GM12891 (cell line): ENCODE measurements at regions not wholly inside any gene's neighbourhood (a gene's known extent, or its start where the extent isn't known, plus 50 kb on each side); places are given as distances from the start of the nearest gene placed in this dataset.

Source experiments
- PAX5 ChIP-seq: IDR thresholded peaks from 2 replicates; pipeline ENCODE4 v1.6.1; 2011; ENCODE audit warnings: low read length, moderate library complexity, mild to moderate bottlenecking; ENCODE audit not compliant: insufficient read depth, severe bottlenecking
- POLR2A ChIP-seq: IDR thresholded peaks from 2 replicates; pipeline ENCODE4 v1.6.1; 2011; ENCODE audit warnings: low read depth, low read length, control low read depth
- POLR2AphosphoS5 ChIP-seq: IDR thresholded peaks from 2 replicates; pipeline ENCODE4 v1.6.1; 2011; ENCODE audit warnings: low read depth, low read length, control low read depth
- POU2F2 ChIP-seq: IDR thresholded peaks from 2 replicates; pipeline ENCODE4 v1.6.1; 2011; ENCODE audit warnings: low read depth, mild to moderate bottlenecking, control low read depth, low read length, moderate library complexity
- SPI1 ChIP-seq: IDR thresholded peaks from 2 replicates; pipeline ENCODE4 v1.6.1; 2011; ENCODE audit warnings: low read depth, low read length, control low read depth

- TF ChIP-seq POLR2A = no peak
- TF ChIP-seq POLR2AphosphoS5 = no peak
- no peak for TF ChIP-seq POU2F2
- TF ChIP-seq SPI1 = no peak
- TF ChIP-seq PAX5 = no peak
These were observed 53.0 kb upstream of the SIMC1 start for GRCh38 chr5:176185133-176185733.
